ENCODE measurements at regions not wholly inside any gene's neighbourhood (a gene's known extent, or its start where the extent isn't known, plus 50 kb on each side); places are given as distances from the start of the nearest gene placed in this dataset.
A peak's percentile ranks its signal among the peaks of the same experiment; 100 is the strongest.

- ChIA-PET POLR2A (no interaction called here), CTCF (no interaction called here)
- TF ChIP-seq CTCF (IDR thresholded peaks at IDR 0.05; ENCODE audit: control extremely low read depth, extremely low read depth, low read depth, missing control alignments): no peak
These were observed 376.5 kb upstream of the ACVR2A start for GRCh38 chr2:147468349-147468748.

DNA sequence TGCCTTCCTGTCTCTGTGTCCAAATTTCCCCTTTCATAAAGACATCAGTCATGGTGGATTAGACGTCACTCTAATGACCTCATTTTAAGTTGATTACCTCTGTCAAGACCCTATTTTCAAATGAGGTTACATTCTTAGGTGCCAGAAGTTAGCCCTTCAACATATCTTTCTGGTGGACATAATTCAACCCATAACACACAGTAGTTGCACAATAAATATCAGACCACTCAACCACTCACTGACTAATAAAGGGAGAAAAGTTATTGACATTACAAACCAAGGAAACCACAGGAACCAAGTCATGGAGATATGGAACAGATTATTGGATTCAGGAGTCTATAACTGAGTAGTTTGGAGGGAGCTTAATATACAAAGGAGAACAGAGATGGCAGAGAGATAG lies 377.4 kb upstream of the ACVR2A start:
- ChIA-PET CTCF (no interaction called here), POLR2A (no interaction called here)
- DNase-seq (ENCODE audit: extremely low spot score): no peak
- no peak for TF ChIP-seq CTCF (IDR thresholded peaks at IDR 0.05; ENCODE audit: control extremely low read depth, extremely low read depth, low read depth, missing control alignments)

More at GRCh38 chr2:147468349-147468748, 376.5 kb upstream of the ACVR2A start:
- DNase-seq (ENCODE audit: extremely low spot score): no peak

DNA sequence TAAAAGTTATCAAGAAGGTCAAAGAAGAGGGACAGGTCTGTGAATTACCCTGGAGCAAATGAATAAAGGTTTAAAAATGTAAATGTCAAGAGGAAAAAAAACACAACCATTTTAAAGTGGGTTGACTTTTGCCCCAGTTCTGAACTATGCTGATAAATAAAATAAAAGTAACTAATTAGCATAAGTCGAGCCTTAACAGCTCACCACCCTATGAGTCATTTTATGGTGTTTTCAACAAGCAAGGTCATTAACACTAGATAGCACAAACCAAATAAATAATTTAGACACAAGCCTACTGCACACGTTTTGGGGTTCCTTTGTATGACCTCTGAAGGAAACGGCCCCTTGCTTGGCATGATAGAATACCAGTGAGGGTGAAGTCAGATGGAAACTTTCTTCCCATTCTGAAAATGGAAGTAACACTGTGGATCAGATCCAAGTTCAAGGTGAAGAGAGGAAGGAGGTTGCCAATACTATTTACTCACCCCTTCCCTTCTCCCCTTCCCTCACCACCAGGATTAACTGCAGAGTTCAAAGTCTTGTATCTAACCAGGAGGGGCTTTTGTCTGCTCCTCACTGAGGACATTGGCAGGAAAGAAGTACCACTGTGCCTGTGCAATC lies 380.0 kb upstream of the ACVR2A start:
- ChIA-PET CTCF (no interaction called here), POLR2A (no interaction called here)
- no peak for DNase-seq (ENCODE audit: extremely low spot score)
- no peak for TF ChIP-seq CTCF (IDR thresholded peaks at IDR 0.05; ENCODE audit: control extremely low read depth, extremely low read depth, low read depth, missing control alignments)

DNA sequence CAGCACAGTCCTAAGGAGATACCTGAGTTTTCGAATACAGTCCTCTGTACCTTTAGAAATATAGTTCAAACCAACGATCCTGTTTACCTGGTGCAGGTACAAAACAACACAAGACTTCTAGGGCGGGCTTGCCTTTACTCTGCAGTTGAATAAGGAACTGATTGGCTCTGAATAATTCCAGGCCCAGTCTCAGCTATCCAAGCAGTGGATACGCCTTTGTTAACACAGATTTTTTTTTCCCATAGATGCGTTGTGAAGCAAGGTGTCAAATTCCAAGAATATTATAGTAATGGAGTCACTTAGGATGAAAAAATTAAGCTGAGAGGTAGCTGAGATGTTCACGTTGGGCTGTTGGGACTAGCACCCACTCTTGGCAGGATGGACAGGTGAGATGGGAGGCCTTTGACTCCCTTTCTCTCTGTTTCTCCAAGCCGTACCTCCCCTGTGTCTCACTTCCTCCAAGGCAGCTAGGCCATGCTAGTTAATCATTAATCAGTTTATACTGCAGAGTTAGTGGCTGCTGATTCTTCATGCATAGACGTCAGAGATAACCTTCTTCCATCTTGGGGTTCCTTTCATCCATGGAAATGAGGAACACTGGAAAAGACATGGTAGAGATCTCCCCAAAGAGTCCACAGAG lies 380.8 kb upstream of the ACVR2A start:
- ChIA-PET POLR2A (no interaction called here), CTCF (no interaction called here)
- DNase-seq (ENCODE audit: extremely low spot score): peak; percentile 37
- no peak for TF ChIP-seq CTCF (IDR thresholded peaks at IDR 0.05; ENCODE audit: control extremely low read depth, extremely low read depth, low read depth, missing control alignments)

GRCh38 chr2:147460155-147460554 lies 384.7 kb upstream of the ACVR2A start:
- DNase-seq (ENCODE audit: extremely low spot score): no peak
- ChIA-PET CTCF (no interaction called here), POLR2A (no interaction called here)
- no peak for TF ChIP-seq CTCF (IDR thresholded peaks at IDR 0.05; ENCODE audit: control extremely low read depth, extremely low read depth, low read depth, missing control alignments)

DNA sequence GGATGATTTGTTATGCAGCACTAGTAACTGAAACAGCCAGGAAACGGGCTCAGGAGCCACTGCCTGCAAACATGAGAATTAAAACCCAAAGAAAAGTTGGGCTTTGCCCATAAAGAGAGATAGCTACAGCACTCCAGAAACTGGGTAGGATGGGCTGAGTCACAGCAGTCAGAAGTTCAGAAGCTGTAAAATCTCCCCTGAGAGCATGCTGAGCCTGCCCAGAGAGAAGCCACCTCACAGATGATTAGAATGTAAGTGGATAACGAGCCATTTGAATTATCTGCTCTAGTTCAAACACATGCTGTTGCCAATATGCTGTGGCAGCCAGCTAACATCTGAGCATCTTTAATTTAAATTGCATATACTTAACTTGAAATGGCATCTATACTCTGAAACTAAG lies 388.1 kb upstream of the ACVR2A start:
- DNase-seq (ENCODE audit: extremely low spot score): no peak
- POLR2A ChIA-PET: no interaction called here
- CTCF ChIA-PET: interaction anchor here (0.8 to 2.0 kb wide), 2 partner anchors 15 to 18 kb away, joined by 3 to 4 read pairs; no protein-coding TSS in a partner anchor
- TF ChIP-seq CTCF (IDR thresholded peaks at IDR 0.05; ENCODE audit: control extremely low read depth, extremely low read depth, low read depth, missing control alignments): no peak
